ENCODE measurements at regions not wholly inside any gene's neighbourhood (a gene's known extent, or its start where the extent isn't known, plus 50 kb on each side); places are given as distances from the start of the nearest gene placed in this dataset.
"Not testable (repeated sequence)": the region's sequence is repeated elsewhere in the genome, so short reads cannot be mapped to it uniquely, and the experiment has no call there.

DNA sequence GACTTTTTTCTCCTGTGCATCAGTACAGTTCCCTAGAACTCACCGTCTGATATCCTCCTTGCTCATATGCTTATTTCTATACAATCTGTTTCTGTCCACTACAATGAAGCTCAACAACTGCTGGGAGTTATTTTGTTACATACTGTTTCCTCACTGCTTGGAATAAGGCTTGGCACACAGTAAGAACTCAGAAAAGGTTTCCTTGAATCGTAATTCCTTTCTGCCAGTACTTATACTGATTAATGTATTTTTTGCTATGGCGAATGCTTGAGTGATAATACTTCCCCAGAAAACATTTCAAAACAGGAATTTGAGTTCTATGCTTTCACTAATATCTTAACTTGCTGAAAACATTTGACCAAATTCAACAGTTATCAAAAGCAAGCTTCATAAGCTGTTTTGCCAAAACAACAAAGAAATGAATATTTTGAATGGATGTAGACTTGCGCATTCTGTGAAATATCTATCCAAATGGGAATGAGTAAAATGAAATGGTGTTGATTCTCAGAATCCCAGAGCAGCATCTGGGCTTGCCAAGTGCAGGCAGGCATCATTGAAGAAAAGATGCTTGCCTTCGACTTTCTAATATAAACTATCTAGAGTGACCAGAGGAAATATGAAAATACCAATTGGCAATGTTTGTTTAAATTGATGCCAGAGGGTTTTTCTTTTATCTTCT is 286.3 kb downstream of the RAP2B start:
- no peak for DNase-seq

DNA sequence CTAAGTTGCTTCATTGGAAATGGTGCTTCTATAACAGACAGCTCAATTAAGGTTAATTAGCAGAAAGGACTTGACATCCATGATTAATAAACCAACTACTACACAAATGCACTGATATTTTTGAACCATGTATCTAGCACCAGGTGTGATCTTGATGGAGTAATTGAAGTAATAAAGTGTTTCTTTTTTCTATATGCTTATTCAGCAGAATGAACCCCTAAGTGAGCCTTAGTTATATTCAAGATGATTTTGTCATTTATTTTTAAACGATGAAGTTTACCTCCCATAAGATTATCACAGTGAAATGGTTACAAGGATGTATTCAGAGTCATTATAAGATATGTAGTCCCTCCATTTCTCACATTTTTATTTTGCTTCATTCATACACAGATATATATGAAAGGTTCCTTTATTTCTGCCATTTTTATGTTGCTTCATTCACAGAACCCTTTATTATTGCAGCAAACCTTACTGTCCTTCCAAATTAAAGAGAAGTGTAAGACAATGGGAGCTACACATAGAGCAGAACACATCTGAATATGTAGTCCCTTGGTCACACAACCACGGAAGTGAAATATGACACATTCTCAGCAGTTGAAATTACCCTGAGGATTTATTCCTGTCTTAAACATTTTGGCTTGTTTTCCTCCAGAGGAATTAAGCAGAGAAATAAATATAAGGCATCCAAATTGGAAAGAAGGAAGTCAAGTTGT is 295.0 kb downstream of the RAP2B start:
- DNase-seq = no peak

DNA sequence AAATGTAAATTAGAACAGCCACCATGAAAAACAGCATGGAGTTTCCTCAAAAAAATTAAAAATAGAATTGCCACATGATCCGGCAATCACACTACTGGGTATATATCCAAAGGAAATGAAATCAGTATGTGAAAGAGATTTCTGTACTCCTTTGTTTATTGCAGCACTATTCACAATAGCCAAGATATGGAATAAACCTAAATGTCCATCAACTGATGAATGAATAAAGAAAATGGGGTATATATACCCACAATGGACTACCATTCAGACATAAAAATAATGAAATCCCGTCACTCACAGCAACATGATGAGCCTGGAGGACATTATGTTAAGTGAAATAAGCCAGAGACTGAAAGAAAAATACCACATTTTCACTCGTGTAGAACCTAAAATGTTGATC is 296.9 kb downstream of the RAP2B start:
- no peak for DNase-seq

DNA sequence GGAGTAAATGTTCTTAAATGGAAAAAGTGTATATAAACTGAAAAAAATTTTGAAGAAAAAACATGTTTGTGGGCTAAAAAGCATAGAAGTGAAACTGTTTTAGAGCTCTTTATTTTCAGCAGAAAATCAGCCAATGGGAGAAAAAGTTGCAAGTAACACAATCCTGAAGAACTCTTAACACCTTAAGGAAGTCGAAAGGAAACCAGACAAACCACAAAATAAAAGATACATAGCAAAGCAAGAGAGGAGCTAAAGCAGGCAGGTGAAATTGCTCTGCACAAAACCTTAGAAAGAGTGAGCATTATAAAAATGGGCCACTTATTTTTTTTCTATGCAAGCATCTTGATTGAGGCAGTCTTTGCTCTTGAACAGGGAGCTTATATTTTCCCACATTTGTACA is 300.5 kb downstream of the RAP2B start:
- DNase-seq = peak in 1 of 2 donors; percentile 28

DNA sequence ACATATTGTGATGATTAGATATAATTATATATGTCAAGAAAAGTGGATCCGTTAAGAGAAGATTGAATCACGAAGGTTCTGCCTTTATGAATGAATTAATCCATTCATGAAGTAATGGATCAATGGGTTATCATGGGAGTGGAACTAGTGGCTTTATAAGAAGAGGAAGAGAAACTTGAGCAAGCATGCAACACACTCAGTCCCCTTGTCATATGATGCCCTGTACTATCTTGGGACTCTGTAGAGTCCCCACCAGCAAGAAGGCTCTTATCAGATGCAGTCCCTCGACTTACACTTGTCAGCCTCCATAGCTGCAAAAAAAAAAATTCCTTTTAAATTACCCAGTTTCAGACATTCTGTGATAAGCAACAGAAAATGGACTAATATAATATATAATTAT is 301.9 kb downstream of the RAP2B start:
- no peak for DNase-seq

DNA sequence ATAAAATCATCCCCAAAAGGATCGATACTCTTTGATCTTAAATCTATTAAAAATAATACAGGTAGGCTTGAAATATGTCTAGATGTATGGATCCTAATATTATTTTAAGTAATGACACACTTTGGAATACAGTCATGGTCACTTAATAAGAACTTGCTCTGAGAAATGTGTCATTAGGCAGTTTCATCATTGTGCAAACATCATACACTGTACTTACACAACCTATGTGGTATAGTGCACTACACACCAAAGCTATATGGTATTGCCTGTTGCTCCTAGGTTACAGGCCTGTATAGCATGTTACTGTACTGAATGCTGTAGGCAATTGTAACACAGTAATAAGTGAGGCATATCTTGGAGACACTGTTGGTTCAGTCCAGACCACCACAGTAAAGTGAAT is 307.1 kb downstream of the RAP2B start:
- DNase-seq = no peak

DNA sequence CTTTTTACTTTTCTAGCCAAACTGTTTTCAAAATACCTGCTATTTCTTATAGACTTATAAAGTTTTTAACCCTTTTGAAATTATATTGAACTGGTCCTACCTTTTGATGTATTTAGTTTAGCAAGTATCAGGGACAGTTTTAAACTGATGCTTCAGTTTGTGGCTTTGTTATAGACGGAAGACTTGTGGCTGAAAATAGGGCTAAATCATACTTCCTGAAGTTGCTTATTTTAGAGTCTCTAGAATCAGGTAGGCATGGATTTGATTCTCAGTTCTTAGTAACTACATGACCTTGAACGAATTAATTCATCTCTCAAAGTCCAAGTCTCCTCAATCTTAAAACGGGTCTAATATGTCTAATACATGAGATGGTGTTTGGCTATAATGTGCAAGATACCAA is 322.8 kb downstream of the RAP2B start:
- DNase-seq = no peak

DNA sequence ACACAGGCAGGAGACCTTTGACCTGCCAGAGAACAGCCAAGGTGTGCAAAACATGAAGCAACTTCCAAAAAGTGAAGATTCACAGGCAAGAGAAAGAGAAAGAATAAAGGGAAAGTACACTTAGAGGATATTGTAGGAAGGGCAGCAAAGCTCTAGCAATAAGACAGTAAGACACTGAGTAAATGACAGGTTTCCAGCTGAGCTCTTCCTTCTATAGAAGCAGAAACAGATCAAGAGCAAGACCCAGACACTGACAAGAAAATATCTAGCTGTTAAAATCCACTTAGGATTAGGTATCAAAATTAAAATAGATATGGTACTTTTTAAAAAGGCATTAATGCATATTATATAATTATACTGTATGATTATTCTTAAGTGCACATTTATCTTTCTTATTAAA is 333.4 kb downstream of the RAP2B start:
- DNase-seq = no peak

DNA sequence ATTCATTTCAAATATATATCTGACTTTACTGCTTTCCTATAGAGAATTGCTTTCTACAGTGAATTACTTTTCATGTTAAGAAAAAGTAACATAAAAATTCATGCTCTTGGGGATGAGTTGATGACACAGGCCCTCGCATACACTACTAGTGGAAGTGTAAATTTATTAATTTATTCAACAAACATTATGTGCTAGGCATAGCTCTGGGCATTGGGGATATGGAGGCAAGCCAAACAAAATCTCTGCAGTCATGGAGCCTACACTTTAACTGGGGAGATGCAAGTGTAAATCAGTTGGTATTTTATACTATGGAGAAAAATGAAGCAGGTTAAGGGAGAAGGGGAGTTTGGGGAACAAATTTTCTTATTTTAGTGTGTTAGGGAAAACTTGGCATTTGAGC is 340.7 kb downstream of the RAP2B start:
- no peak for DNase-seq

DNA sequence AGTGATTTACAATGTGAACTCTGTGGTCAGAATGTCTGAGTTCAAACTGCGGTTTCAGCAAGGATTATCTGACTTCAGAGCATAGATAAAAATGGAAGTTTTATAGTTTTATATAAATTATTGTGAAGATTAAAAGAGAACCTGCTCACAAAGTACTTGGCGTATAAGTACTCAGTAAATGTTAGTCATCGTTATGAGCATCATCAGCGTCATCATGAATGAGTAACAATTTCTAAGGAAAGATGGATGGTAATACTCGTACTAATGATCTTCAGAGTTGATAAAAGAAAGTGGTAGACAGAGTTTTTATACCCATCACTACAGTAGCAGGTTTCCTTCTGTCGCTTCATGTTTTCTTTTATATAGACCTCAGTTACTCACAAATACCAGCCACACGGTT is 341.8 kb downstream of the RAP2B start:
- DNase-seq = no peak

DNA sequence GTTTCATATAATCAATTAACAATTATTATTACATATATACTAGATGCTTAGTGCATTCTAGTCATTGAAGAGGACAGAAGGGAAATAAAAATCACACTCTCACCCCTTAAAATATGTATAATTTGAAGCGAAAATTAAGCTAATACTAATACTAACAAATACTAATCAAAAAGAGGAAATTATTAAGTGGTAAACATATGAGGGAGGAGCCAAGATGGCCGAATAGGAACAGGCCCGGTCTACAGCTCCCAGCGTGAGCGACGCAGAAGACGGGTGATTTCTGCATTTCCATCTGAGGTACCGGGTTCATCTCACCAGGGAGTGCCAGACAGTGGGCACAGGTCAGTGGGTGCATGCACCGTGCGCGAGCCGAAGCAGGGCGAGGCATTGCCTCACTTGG is 344.2 kb downstream of the RAP2B start:
- not testable (repeated sequence) for DNase-seq

DNA sequence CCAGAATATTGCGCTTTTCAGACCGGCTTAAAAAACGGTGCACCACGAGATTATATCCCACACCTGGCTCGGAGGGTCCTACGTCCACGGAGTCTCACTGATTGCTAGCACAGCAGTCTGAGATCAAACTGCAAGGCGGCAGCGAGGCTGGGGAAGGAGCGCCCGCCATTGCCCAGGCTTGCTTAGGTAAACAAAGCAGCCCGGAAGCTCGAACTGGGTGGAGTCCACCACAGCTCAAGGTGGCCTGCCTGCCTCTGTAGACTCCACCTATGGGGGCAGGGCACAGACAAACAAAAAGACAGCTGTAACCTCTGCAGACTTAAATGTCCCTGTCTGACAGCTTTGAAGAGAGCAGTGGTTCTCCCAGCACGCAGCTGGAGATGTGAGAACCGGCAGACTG is 344.7 kb downstream of the RAP2B start:
- DNase-seq = not testable (repeated sequence)

DNA sequence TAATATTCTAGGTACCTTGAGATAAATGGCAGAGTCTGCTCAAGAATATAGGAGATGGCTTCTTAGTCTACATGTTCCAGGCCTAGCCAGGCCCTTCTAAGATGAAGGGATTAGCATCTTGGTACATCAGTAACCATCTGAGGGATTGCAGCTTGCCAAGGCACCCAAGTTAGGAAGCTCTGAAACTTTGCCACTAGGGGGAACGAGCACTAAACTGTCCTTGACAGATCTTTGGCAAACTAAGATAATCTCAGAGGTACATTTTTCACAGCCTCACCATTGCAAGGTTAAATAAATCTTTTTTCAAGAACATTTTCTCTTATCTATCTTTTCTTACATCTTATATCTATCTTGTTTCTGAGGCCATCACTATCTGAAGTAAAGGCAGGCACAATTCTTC is 351.2 kb downstream of the RAP2B start:
- peak in 1 of 2 donors; percentile 22 for DNase-seq

DNA sequence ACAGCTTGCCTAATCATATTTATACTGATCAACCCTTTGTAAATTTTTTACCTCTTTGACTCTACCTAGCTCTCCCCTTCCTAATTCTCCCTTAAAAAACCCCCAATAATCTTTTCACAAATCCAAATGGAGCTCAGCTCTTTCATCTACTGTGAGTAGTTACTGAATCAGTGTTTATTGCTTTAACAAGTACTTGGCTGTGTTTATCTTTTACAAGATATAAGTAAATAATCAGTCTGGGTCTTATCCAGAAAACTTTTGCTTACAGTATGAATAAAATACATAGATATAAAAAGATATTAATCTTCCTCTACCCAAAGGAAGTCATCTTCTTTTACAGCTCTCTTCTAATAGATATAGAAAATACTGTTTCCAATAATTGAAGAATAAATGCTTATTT is 366.4 kb downstream of the RAP2B start:
- DNase-seq = no peak

DNA sequence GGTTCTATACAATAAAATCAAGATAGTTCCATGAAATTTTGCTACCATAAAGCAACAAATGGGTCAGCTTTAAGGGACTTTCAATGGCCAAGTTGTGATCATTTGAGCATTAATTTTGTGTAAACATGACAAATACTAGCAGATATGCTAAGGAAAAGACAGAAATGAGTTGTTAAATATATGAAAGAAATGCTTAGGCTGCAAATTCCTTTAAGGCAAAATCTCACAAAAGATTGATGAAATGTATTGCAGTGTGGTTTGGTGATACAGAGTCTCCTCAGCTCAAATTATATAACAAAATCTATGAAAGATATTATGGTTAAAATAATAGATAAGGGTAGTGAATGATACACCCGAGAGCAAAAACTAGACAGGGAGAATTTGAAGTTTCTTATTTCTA is 377.2 kb downstream of the RAP2B start:
- no peak for DNase-seq

DNA sequence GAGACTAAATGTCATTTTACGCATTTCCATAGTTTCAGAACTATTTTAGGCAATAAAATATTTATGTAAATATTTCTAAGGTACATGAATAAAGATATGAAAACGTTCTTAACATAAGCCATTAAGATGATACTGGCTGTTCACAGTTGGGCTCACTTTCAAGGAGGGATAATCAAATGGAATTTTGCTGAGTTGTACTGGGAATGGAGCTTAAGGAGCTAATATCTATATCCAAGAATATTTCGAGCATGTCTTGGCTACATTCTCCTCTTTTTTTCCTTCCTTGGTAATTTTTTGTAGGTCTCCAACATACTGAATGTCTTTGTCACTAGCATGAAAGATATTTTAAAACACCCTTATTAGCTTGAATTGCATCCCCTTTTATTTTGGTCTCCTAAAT is 383.4 kb downstream of the RAP2B start:
- DNase-seq = no peak

DNA sequence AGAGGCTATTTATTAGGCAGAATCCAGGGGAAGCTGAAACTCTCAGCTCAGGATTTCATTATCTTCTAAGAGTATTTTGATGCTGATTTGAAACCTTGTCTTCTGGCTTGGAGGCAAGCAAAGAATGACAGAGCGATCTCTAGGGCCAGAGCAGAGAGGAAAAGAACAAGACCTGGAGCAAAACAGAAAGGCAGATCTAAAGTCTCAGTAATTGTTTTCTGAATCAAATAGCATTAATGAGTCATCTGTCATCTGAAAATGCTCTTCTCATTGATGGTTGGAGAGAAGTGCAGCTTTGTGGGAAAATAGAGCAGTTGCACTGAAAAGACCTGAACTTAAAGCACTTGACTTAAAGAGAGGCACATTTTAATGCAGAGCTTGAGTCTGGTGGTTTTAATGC is 385.9 kb downstream of the RAP2B start:
- DNase-seq = no peak

DNA sequence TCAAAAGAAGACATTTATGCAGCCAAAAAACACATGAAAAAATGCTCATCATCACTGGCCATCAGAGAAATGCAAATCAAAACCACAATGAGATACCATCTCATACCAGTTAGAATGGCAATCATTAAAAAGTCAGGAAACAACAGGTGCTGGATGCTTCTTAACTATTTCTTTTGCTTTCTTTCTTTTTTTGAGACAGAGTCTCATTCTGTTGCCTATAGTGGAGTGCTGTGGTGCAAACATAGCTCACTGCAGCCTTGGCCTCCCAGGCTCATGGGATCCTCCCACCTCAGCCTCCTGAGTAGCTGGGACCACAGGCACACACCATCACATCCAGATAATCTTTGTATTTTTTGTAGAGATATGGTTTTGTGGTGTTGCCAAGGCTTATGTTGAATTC is 387.7 kb downstream of the RAP2B start:
- DNase-seq = not testable (repeated sequence)

DNA sequence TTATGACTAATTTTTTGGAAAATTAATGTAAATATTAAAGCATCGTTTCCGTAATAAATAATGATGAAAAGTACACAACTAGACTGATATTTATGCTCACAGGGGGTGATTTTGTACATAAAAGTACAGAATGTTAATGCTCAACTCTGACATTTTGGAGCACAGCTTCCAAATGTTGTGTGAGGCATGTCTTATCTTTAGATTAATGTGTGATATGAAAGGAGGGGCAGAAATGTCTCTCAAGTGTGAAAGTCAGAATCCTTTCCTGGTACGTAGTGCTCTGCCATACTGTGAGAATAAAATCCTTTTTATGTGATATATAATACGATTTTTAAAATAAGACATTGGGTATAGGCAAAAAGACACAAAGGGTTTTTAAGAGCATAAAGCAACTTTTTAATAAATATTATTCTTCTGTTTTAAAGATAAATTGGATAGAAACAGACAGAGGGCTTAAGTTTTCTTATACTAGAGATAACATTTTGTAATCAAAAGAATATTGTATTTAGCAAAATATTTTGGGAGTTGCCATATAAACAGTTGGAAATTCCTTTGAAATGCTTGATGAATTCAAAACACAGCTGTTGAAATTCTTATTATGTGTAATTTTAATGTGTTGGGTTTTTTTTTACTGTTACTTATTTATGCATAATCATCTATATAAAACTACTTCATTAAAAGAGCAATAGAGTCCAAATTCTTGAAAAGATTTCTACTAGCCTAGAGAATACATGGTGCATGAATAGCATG is 389.7 kb downstream of the RAP2B start:
- no peak for DNase-seq

DNA sequence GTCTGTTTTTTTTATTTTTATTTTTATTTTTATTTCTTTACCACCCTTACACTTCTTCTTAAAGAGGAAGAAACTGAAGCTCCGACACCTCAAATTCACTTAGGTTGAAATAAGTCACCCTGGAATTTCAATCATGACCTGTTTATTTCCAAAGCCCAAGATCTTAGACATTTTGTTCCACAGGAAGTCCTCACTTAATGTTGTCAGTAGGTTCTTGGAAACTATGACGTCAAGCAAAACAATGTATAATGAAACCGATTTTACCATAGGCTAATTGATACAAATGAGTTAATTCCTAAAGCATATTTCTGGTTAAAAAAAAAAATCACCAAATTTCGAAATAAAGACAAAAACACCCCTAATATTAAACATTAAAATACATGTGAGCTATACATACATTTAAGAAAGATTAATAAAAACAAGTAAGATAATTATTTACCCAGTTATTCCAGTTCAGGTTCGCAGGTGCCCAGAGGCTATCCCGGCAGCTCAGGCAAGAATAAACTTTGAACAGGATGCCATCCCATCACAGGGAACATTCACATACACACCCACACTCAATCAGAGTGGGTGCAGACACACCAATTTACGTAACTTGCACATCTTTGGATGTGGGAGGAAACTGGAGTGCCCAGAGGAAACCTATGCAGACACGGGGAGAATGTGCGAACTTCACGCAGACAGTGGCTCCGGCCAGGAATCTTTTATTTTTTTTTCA is 391.0 kb downstream of the RAP2B start:
- no peak for DNase-seq

DNA sequence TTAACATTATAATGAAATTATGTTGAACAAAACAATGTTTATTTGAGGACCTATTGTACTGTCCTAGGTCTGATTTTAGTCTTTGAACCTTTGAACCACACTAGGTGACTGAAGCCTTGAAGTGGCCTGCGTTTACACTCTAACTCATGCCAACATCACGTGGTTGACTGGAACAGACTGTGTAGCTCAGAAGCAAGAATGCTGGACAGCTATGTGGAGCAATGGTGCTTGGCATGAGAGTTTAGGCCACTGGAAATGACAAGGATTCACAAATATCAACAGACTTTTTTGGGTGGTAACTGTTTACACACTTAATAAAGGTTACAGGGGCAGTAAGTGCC is 391.5 kb downstream of the RAP2B start:
- no peak for DNase-seq

DNA sequence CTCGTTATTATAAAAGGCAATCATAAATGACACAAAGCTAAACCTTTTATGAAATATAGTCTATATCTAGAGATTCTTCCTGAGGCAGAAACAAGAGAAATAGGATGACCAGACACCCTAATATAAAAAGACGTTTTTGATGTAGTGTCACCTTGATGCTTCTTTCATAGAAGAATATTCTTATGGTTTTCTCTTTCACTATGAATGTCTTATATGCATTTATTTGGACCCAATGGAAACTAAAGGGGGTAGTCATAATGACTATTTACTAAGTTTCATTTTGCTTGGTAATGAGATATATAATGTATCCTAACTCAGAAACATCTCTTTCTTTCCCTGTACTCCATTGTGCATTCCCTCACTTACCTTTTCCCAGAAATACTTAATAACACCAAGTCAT is 393.9 kb downstream of the RAP2B start:
- DNase-seq = no peak

DNA sequence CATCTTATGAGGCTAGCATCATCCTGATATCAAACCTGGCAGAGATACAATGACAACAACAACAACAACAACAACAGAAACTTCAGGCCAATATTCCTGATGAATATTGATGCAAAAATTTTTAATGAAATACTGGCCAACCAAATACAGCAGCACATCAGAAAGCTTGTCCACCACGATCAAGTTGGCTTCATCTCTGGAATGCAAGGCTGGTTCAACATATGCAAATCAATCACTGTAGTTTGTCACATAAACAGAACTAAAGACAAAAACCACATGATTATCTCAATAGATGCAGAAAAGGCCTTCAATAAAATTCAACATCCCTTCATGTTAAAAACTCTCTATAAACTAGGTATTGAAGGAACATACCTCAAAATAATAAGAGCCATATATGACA is 397.3 kb downstream of the RAP2B start:
- not testable (repeated sequence) for DNase-seq

DNA sequence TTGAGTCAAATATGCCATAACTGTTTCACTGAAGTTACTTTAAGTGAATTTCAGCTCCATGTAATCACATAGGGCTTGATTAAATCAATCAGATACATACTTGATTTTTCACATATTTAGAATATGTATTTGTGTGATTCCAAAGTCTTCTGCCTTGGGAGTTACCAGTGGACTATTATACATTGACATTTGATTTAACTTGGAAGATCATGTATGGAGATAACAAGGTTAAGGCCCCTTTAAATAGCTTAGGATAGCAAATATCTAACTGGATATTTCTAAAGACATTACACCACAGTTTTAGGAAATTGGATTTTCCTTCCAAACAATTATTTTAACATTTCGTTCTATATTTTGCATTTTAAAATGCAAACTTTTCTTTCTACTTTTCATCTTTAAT is 405.0 kb downstream of the RAP2B start:
- DNase-seq = no peak

Measured in CD4-positive, alpha-beta T cell treated with Interleukin-1 beta for 1 hour (primary cell).